NCI-H1417 (cell line): ENCODE measurements at regions not wholly inside any gene's neighbourhood (a gene's known extent, or its start where the extent isn't known, plus 50 kb on each side); places are given as distances from the start of the nearest gene placed in this dataset.
A peak's percentile ranks its signal among the peaks of the same experiment; 100 is the strongest.
"Not testable (repeated sequence)": the region's sequence is repeated elsewhere in the genome, so short reads cannot be mapped to it uniquely, and the experiment has no call there.

Experiments
- DNase-seq, 3 experiments: peaks; one replicate each; lab custom pipeline; 2025; lab: John Stamatoyannopoulos, UW

DNA sequence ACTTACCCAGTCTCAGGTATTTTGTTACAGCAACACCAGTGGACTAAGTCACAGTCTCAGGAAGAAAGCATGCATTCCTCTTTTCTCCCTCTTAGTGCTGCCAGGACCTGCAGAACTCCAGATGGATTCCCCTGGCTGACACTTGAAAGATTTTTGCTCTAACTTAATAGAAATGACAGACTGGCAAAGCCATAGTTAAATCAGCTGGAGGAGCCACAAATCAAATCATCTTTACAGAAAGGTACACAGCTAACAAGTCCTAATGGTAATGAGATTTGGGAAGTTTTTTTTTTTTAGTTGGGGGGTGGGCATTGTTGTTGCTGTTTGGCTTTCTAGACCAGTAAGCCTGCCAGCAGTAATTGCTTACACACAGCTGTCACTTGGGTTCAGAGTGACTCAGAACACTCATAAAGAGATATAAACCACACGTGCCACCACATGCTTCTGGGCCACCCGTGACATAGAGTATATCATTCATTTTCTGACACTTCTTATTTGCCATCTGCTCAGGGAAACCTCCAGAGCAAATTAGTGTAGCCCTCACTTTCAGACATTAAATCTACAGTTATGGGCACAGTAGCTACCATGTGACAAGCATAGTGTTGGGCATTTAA lies 72.4 kb downstream of the FH start:
- peak in 1 of 3 experiments; percentile 22 for DNase-seq

DNA sequence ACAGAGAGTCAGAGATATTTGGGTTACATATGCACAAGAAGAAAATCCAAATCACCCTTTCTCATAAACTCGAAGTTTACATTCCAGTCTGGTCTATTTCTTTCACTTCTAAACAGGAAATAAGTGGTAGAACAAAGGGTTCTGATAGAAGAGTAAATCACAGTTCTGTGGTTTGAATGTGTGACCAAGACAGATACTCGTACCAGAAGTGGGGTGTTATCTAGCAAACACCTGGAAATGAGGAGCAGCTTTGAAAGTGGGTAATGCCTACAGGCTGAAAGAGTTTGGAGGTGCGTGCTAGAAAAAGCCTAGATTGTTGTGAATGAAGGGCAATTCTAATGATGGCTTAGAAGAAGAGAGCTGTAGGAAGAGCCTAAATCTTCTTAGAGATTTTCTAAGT lies 74.7 kb downstream of the FH start:
- no peak for DNase-seq

DNA sequence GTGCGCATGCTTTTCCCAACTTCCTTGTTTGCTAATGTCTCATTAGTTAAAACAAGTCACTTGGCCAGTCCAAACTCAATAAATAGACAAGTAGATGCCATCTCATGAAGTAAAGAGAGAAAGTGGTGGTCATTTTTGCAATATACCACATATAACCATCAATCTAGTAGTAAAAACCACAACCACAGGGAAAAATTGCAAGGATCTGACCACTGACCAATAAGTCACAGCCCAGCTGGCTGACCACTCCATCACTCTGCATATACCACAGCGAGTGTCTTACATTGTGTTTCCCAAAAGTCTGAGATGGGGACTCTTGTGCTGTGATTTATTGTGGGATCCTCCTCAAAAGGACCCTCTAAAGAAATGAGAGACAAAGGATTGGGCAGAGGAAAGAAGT lies 76.0 kb downstream of the FH start:
- no peak for DNase-seq

DNA sequence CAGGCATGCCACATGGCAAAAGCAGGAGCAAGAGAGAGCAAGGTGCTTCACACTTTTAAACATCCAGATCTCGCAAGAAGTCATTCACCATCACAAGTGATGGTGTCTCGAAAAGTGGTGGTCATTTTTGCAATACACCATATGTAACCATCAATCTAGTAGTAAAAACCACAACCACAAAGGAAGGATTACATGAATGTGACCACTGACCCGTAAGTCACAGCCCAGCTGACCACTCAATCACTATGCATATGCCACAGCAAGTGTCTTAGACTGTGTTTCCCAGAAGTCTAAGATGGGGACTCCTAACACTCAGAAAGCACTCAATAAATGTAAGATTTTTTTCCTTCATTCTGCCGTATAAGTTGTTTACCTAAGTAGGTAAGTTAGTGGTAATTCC lies 76.9 kb downstream of the FH start:
- DNase-seq, result no peak

DNA sequence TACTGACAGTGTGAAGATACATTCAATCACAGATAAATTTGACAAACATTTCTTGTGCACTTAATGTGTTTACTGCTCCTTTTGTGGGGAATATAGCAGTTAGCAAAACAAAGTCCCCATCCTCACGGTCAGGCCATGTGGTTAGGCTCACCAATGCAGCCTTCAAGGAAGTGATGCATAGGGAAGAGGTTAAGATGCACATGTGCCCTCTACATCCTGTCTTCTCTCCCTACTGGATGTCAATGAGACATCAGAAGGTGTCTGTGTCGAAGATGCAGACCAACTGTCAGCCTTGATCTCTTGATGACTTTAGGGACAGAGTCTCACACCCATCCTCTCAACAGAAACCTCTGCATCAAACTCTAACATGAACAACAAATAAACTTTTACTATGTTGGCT lies 78.7 kb downstream of the FH start:
- DNase-seq, result no peak

DNA sequence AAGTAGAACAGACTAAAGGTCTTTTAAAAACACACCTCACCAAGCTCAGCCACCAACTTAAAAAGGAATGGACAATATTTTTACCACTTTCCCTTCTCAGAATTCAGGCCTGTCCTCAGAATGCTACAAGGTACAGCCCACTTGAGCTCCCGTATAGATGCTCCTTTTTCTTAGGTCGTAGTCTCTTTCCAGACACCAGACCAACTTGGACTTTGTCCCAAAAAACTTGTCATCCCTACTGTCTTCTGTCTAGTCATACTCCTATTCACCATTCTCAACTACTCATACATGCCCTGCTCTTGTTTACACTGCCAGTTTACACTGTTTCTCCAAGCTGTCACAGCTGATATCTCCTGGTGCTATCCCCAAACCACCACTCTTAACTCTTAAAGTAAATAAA lies 80.9 kb downstream of the FH start:
- not testable (repeated sequence) for DNase-seq

DNA sequence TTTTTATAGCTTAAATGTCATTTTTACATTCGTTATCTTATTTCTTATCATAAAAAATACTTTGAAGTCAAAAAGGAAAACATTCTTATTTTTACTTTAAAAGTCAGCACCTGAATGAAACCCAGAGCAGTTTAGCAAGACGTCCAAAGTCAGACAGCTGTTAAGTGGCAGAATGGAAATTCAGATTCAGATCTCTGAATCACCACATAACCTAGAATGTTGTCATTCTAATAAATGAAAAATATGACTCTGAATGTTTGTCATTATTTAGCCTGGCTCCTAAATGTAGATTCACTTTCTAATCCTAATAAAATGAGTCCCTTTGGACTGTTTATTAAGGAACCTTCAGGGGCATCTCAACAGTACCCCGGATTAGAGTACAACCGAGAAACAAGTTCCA lies 75.2 kb upstream of the RGS7 start:
- DNase-seq, result no peak

DNA sequence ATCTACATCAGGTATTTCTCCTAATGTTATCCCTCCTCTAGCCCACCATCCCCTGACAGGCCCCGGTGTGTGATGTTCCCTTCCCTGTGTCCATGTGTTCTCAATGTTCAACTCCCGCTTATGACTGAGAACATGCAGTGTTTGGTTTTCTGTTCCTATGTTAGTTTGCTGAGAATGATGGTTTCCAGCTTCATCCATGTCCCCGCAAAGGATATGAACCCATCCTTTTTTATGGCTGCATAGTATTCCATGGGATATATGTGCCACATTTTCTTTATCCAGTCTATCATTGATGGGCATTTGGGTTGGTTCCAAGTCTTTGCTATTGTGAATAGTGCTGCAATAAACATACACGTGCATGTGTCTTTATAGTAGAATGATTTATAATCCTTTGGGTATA lies 68.1 kb upstream of the RGS7 start:
- not testable (repeated sequence) for DNase-seq

DNA sequence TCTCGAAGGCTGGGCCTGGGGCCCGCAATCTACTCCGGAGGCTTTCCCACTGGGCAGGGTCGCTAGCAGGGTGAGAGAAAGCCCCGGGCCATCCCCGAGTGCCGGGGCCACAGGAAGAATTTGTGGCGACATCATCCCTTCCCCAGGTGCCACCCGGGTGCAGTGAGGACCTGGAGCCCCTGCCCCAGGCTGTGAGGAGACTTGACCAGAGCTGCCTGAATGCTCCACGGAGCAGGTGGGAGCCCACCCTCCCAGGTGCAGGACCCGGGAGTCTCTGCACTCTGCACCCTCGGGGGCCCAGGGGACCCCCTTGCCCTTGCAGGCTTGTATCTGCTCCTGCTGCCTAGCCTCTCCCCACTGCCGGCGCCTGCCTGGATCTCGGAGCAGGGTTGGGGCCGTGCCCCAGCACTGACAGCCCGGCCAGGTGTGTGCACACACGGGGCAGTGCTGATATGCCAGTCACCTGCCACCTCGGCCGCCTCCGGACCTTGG lies 67.5 kb upstream of the RGS7 start:
- no peak for DNase-seq

DNA sequence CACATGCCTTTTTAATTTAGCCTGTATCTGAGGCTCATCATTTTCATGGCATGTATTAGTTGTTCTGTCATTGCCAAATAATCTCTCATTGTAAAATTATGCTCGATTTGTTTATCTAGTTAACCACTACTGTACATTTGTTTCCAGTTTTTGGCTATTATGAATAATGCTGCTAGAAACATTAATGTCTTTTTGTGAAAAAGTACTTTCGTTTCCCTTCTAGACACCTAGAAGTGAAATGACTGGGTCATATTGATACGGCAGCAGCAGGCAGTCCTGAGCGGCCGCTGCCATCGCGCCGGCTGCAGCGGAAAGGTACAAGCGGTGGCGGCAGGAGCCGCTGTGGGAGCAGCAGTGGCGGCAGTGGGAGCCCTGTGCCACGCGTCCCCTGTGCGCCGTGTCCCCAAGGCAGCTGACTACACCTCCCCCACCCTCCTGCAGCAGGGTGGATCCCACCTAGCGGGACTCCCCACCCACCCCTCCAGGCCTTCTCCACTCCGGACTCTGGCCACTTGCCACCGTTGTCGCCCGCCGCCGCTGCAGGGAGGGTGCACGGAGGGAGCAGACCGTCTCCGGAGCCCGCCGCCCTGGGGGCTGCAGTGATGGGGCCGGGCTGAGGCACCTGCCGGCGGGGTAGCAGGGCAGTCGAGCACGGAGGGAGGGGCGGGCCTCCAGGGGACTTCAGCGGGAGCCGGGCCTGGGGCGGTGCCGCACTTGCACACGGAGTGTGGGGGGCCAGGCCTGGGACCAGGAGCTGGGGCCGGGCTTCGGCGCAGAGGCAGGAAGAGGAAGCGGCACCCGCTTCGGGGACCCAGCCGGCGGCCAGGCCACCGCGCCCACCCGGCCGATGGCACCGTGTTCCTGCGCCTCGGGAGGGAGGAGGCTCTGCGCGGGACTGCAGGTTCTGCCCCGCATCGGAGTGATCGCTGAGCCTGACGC lies 66.8 kb upstream of the RGS7 start:
- peak in 2 of 3 experiments; percentile 74 to 82 for DNase-seq

DNA sequence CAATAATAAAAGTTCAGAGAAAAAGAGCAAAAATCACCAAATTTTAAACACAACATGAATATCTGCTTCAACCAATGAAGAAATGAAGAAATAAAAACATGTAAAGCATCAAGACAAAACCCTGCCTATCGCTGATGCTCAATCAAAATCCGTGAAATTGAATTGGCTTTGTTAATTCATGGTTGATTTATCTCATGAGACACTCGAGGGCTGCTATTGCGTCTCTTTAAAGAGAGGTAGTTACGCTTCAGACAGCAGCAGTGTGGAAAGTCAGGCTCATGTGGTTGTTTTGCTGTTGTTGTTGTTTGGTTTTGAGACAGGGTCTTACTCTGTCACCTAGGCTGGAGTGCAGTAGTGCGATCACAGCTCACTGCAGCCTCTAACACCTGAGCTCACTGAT lies 65.5 kb upstream of the RGS7 start:
- no peak for DNase-seq

DNA sequence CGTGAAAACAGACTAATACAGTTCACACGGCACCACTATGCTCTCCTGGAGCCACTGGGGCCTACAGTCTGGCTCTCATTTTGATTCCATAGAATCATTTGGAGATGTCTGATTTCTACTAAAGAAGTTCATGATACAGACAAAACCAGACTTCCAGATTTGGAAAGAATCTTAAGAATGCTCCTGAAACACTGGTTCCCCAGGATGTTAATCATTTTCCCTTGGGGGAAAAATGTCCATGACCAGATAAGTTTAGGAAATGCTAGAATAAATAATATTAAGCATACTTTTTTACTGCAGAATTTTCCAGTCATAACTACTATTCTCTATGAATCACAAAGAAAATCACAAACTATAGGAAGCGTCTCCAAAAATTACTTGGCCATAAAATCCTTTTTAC lies 63.0 kb upstream of the RGS7 start:
- no peak for DNase-seq

DNA sequence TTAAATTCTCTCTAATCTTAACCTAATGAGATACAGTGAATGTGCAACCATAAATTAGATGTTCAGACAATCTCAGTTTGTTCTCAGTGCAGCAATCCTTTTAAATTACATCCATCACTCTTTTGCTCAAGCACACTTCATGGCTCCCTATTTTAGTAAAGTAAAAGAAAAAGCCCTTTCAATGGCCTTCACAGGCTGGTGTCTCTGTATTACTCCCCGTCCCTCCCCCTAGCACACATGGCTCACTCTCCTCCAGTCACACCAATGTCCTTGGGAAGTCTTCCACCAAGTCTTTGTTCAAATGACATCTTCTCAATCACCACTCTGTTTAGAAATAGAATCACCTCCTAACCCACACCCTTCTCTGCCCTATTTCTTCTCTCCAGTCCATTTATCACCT lies 60.3 kb upstream of the RGS7 start:
- no peak for DNase-seq

DNA sequence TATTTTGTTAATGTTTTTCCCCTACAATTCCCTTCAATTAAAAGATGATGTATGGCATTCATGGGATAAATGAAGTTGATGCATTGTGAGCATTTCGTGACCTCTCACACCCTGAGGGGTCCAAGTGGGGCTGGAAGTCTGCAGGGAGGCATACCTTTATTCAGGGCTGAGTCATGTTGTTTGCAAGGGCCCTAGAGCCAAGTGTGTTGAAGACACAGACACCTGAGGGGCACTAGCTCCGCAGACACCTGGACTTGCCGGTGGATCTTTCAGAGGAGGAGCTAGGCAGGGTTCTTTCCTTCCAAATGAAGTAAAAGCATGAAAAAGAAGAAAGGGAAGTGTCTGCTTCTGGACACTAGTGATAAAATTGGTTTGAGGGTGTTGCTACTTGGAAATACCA lies 57.0 kb upstream of the RGS7 start:
- DNase-seq, result no peak

DNA sequence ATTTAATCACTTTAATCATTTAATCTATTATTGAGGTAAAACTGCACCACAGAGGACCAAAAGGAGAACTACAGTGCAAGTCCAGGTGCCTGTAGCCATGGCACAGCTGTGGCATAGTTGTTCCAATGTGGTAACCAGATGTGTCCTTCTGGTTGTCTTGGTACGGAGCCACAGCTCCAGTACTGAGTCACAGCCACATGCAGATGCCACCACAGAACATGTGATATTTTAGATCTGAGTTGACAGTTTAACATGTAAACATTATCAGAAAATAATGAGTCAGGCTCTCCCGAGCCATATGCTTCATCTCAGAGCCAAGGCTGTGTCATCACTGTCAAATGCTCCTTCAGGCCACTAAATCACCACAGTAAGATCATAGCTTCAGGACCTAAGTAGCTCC lies 56.4 kb upstream of the RGS7 start:
- DNase-seq, result no peak

DNA sequence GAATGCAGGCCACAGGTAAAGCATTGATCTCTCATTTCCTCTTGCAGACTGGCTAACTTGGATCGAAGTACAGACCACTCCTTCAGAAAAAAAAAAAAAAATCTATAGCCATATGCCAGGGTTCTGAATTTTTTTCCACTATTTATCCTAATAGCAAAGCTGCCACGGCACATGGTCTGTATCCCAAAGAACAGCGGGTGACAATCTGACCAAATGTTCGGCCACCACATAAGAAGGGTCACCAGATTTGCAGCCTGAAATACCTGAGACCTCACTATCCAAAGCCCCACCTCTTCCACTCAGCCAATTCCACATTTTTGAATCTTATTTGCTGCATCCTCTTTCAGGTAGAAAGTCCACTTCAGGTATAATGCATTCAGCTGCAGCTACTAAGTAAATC lies 55.6 kb upstream of the RGS7 start:
- DNase-seq, result no peak

DNA sequence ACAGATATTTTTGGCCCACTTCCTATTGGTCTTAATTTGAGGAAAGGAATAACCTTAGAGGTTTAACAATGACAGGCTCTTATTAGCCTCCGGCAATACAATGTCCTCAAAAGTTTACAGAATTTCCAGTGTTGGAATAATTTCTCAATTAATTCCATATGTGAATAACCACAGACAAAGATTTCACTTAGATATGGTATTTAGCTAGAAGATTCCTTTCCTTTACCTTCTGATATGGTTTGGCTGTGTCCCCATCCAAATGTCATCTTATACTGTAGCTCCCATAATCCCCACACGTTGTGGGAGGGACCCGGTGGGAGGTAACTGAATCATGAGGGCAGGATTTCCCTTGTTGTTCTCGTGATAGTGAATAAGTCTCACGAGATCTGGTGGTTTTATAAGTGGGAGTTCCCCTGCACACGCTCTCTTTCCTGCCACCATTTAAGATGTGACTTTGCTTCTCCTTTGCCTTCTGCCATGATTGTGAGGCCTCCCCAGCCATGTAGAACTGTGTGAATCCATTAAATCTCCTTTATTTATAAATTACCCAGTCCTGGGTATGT lies 54.9 kb upstream of the RGS7 start:
- DNase-seq, result no peak

DNA sequence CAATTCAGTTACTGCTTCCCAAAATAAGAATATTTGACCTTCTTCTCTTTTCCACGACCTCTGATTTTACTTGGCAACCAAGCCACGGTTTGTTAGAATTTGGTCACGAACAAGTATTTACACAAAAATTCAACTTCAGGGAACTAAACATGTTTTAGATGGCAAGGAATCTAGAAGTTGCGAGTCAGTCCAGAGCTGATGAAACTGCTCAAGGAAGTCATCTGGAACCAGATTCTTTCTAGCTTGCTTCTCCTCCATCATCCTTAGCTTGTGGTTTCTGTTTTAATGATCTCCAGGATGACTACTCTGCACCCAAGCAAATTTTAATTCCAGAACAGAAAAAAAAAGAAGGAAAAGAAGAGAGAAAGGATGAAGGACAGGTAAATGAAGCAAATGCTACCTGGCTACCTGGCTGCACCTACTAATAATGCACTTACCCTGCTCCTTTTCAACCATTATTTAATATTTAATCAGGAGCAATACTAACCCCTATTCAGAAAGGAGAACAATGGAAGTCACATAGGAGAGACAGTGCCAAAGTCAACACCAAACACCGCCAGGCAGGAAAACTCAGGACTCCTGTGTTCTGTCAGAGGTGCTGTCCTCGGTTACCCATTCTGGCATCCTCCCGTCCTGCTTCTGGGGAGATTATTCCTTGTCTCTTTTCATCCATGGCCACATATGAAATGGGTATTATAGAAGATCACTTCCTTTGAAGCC lies 54.2 kb upstream of the RGS7 start:
- DNase-seq, result peak in 1 of 3 experiments; percentile 16

DNA sequence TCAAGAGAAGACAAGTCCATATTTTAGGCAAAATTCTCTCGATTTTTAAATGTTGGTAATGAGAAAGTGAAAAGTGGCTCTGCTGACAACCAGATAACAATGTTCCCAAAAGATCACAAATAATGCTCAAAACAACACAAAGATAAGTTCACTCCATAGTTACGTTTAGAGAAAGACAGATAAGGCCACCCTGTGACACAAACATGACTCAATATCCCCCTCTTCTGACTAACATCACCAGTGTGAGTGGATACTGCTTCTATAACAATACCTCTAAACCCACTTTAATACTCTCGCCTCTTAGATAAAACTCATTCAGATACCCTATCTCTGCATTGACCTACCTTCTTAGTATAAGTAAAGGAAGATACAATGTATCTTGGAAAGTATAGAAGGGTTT lies 51.2 kb upstream of the RGS7 start:
- peak in 1 of 3 experiments; percentile 54 for DNase-seq
